IMR-90 (cell line): ENCODE measurements at regions not wholly inside any gene's neighbourhood (a gene's known extent, or its start where the extent isn't known, plus 50 kb on each side); places are given as distances from the start of the nearest gene placed in this dataset.

Experiments
- ATAC-seq: fragments of 200-7000 bp; cut with Tn5 transposase; 2 replicates; pipeline ENCODE4 v1.9.1; 2020; ENCODE audit warnings: low read depth, mild to moderate bottlenecking, moderate library complexity
- BruUV-seq: library from RNA; stranded (reverse); fragments of 400-500 nt; replicated peaks from 2 replicates; lab custom pipeline; 2021; lab: Mats Ljungman, UMichigan
- CTCF ChIA-PET: fragments of 300-600 bp; formaldehyde crosslinking; extraction: SDS; loops from one replicate; lab custom pipeline; 2021; ENCODE audit warnings: antibody characterized with exemption; lab: Yijun Ruan, JAX
- POLR2A ChIA-PET: fragments of 300-600 bp; sonication (Branson Sonifier 250); formaldehyde crosslinking; loops from one replicate; lab custom pipeline; 2022; ENCODE audit warnings: antibody characterized with exemption; ENCODE audit not compliant: unreplicated experiment; lab: Charles Lee
- DNase-seq: peaks from one replicate; pipeline ENCODE4 v3.0.0; 2013
- H2AFZ ChIP-seq: replicated peaks from 2 replicates; pipeline ENCODE3; 2013; ENCODE audit warnings: low read length, mild to moderate bottlenecking; ENCODE audit not compliant: poor library complexity
- H2AK5ac ChIP-seq: 2 replicates; pipeline ENCODE4 v1.6.1; 2013; ENCODE audit warnings: low read depth, low read length, inconsistent platforms
- H2AK9ac ChIP-seq: replicated peaks from 2 replicates; pipeline ENCODE3; 2013; ENCODE audit warnings: mild to moderate bottlenecking, low read depth, low read length, moderate library complexity; ENCODE audit not compliant: poor library complexity
- H2BK120ac ChIP-seq: 2 replicates; pipeline ENCODE4 v1.6.1; 2013; ENCODE audit warnings: low read depth, low read length, inconsistent platforms
- H2BK15ac ChIP-seq: 3 replicates; pipeline ENCODE4 v1.6.1; 2013; ENCODE audit warnings: low read depth, low read length, inconsistent platforms
- H2BK20ac ChIP-seq: 2 replicates; pipeline ENCODE4 v1.6.1; 2013; ENCODE audit warnings: low read depth, mild to moderate bottlenecking, inconsistent platforms, low read length, moderate library complexity
- H2BK5ac ChIP-seq: 2 replicates; pipeline ENCODE4 v1.6.1; 2013; ENCODE audit warnings: mild to moderate bottlenecking, low read depth, low read length, inconsistent platforms; ENCODE audit not compliant: poor library complexity, severe bottlenecking
- H3K14ac ChIP-seq: replicated peaks from 2 replicates; pipeline ENCODE4 v1.6.1; 2013; ENCODE audit warnings: low read depth, low read length, inconsistent platforms
- H3K18ac ChIP-seq: 2 replicates; pipeline ENCODE4 v1.6.1; 2013; ENCODE audit warnings: low read depth, low read length, control low read depth
- H3K23ac ChIP-seq: 2 replicates; pipeline ENCODE4 v1.6.1; 2013; ENCODE audit warnings: low read depth, low read length, inconsistent platforms
- H3K27ac ChIP-seq: 2 replicates; pipeline ENCODE4 v1.5.1; 2013; ENCODE audit warnings: mild to moderate bottlenecking, control low read depth, low read length; ENCODE audit not compliant: insufficient read depth
- H3K27me3 ChIP-seq: 2 replicates; pipeline ENCODE4 v1.6.1; 2013; ENCODE audit warnings: low read length; ENCODE audit not compliant: control insufficient read depth, insufficient read depth
- H3K36me3 ChIP-seq: 2 replicates; pipeline ENCODE4 v1.6.1; 2013; ENCODE audit warnings: low read length, mixed read lengths; ENCODE audit not compliant: control insufficient read depth, insufficient read depth
- H3K4ac ChIP-seq: 2 replicates; pipeline ENCODE4 v1.6.1; 2013; ENCODE audit warnings: low read depth, low read length, inconsistent platforms
- H3K4me1 ChIP-seq: 2 replicates; pipeline ENCODE4 v1.6.1; 2013; ENCODE audit warnings: low read length, mixed read lengths; ENCODE audit not compliant: control insufficient read depth, insufficient read depth
- H3K4me2 ChIP-seq: 2 replicates; pipeline ENCODE4 v1.6.1; 2013; ENCODE audit warnings: low read depth, mild to moderate bottlenecking, control low read depth, low read length, moderate library complexity
- H3K4me3 ChIP-seq: 2 replicates; pipeline ENCODE4 v1.5.1; 2013; ENCODE audit warnings: low read depth, mild to moderate bottlenecking, control low read depth, low read length, moderate library complexity; ENCODE audit not compliant: insufficient read depth
- H3K56ac ChIP-seq: 2 replicates; pipeline ENCODE4 v1.6.1; 2013; ENCODE audit warnings: low read length, inconsistent platforms; ENCODE audit not compliant: insufficient read depth; ENCODE audit errors: extremely low read depth
- H3K79me1 ChIP-seq, 2 experiments: 2 replicates each; pipeline ENCODE4 v1.6.1; 2013; ENCODE audit warnings: low read length in 2 of 2, inconsistent platforms in 1 of 2, low read depth in 1 of 2
- H3K9ac ChIP-seq: 2 replicates; pipeline ENCODE4 v1.6.1; 2013; ENCODE audit warnings: low read depth, low read length, control low read depth
- H3K9me1 ChIP-seq: 2 replicates; pipeline ENCODE4 v1.6.1; 2013; ENCODE audit warnings: low read length, inconsistent platforms; ENCODE audit not compliant: insufficient read depth
- H3K9me3 ChIP-seq: 2 replicates; pipeline ENCODE4 v1.6.1; 2013; ENCODE audit warnings: low read length; ENCODE audit not compliant: control insufficient read depth, insufficient read depth
- H4K20me1 ChIP-seq: 2 replicates; pipeline ENCODE4 v1.6.1; 2013; ENCODE audit warnings: low read length, inconsistent platforms; ENCODE audit not compliant: insufficient read depth
- H4K5ac ChIP-seq: 2 replicates; pipeline ENCODE4 v1.6.1; 2013; ENCODE audit warnings: mild to moderate bottlenecking, low read depth, low read length, control low read depth
- H4K8ac ChIP-seq, 2 experiments: 2 replicates each; pipeline ENCODE4 v1.6.1; 2013; ENCODE audit warnings: low read depth in 2 of 2, low read length in 2 of 2, control low read depth in 1 of 2, inconsistent platforms in 1 of 2
- H4K91ac ChIP-seq: 2 replicates; pipeline ENCODE4 v1.6.1; 2013; ENCODE audit warnings: low read depth, low read length, inconsistent platforms; ENCODE audit not compliant: insufficient read depth
- BHLHE40 ChIP-seq: fragments of 150-350 bp; IDR thresholded peaks from 2 replicates; pipeline ENCODE4 v1.6.1; 2016; ENCODE audit warnings: mild to moderate bottlenecking, low read depth, low read length
- CEBPB ChIP-seq: IDR thresholded peaks from 2 replicates; pipeline ENCODE4 v1.6.1; 2012; ENCODE audit warnings: low read depth, low read length, improper control_type of control experiment
- CHD1 ChIP-seq: IDR thresholded peaks from 2 replicates; pipeline ENCODE4 v1.6.1; 2012; ENCODE audit warnings: low read depth, low read length, improper control_type of control experiment
- CTCF ChIP-seq: conservative IDR thresholded peaks from 2 replicates; pipeline ENCODE4 v1.5.1; 2012; ENCODE audit warnings: mild to moderate bottlenecking, low read depth, low read length, improper control_type of control experiment
- ELK1 ChIP-seq: fragments of 150-350 bp; IDR thresholded peaks from 2 replicates; pipeline ENCODE4 v1.6.1; 2016; ENCODE audit warnings: low read depth, mild to moderate bottlenecking, low read length, moderate library complexity, borderline replicate concordance
- FOS ChIP-seq: fragments of 150-350 bp; IDR thresholded peaks from 2 replicates; pipeline ENCODE4 v1.6.1; 2016; ENCODE audit warnings: low read depth, low read length
- MAFK ChIP-seq: IDR thresholded peaks from 2 replicates; pipeline ENCODE4 v1.6.1; 2012; ENCODE audit warnings: low read depth, low read length, improper control_type of control experiment
- MAZ ChIP-seq: IDR thresholded peaks from 2 replicates; pipeline ENCODE4 v1.6.1; 2012; ENCODE audit warnings: low read depth, mild to moderate bottlenecking, low read length, improper control_type of control experiment, moderate library complexity, borderline replicate concordance
- MXI1 ChIP-seq: IDR thresholded peaks from 2 replicates; pipeline ENCODE4 v1.6.1; 2012; ENCODE audit warnings: low read depth, mild to moderate bottlenecking, low read length, moderate library complexity, borderline replicate concordance
- NFE2L2 ChIP-seq: fragments of 150-350 bp; IDR thresholded peaks from 2 replicates; pipeline ENCODE4 v1.6.1; 2016; ENCODE audit warnings: low read depth, mild to moderate bottlenecking, low read length
- POLR2A ChIP-seq: IDR thresholded peaks from 2 replicates; pipeline ENCODE4 v1.6.1; 2012; ENCODE audit warnings: mild to moderate bottlenecking, low read depth, low read length
- RAD21 ChIP-seq: IDR thresholded peaks from 2 replicates; pipeline ENCODE4 v1.6.1; 2012; ENCODE audit warnings: low read length, improper control_type of control experiment
- RCOR1 ChIP-seq: IDR thresholded peaks from 2 replicates; pipeline ENCODE4 v1.6.1; 2012; ENCODE audit warnings: mild to moderate bottlenecking, low read length, improper control_type of control experiment; ENCODE audit not compliant: insufficient replicate concordance
- RFX5 ChIP-seq: IDR thresholded peaks from 2 replicates; pipeline ENCODE4 v1.8.0; 2012; ENCODE audit warnings: low read depth, mild to moderate bottlenecking, low read length, moderate library complexity
- SMC3 ChIP-seq: fragments of 150-350 bp; IDR thresholded peaks from 2 replicates; pipeline ENCODE4 v1.6.1; 2016; ENCODE audit warnings: low read depth, mild to moderate bottlenecking, antibody characterized with exemption, low read length, moderate library complexity
- USF2 ChIP-seq: fragments of 150-350 bp; IDR thresholded peaks from 2 replicates; pipeline ENCODE4 v1.6.1; 2017; ENCODE audit warnings: mild to moderate bottlenecking, antibody characterized with exemption, low read length, low read depth
- dilution Hi-C: fragments of 300-500 bp; cut with HindIII; formaldehyde crosslinking; loops from one replicate; pipeline ENCODE4 v1.14.3; 2018; ENCODE audit warnings: low sequenced_read_pairs; ENCODE audit not compliant: unreplicated experiment
- in situ Hi-C: fragments of 300-500 bp; cut with MboI; formaldehyde crosslinking; loops from 3 replicates; pipeline ENCODE4 v1.14.3; 2019; ENCODE audit warnings: low sequenced_read_pairs, inconsistent platforms, mixed read lengths
- intact Hi-C: fragments of 100-400 bp; cut with micrococcal nuclease; formaldehyde crosslinking; loops from 2 replicates; pipeline ENCODE4 v1.10.0; 2022

GRCh38 chr3:98999675-99000074 lies 98.2 kb upstream of the DCBLD2 start:
- H3K18ac ChIP-seq = no peak overlapping the region
- H4K8ac ChIP-seq = no peak overlapping the region
- no peak overlapping the region for H2BK15ac ChIP-seq
- no peaks in the 10 kb centered on the region for H3K79me1 ChIP-seq
- no peak overlapping the region for H3K56ac ChIP-seq
- no peaks in the 10 kb centered on the region for H3K27me3 ChIP-seq
- H4K91ac ChIP-seq = no peak overlapping the region
- no peak overlapping the region for H3K23ac ChIP-seq
- H3K4me1 ChIP-seq = no peaks in the 10 kb centered on the region
- H2AK9ac ChIP-seq = no peak overlapping the region
- no peak overlapping the region for H3K4me2 ChIP-seq
- H3K36me3 ChIP-seq = no peaks in the 10 kb centered on the region
- no peak overlapping the region for H4K5ac ChIP-seq
- no peak overlapping the region for H3K4me3 ChIP-seq
- H3K14ac ChIP-seq = no peak overlapping the region
- no peak overlapping the region for H3K4ac ChIP-seq
- no peaks in the 10 kb centered on the region for H3K9me3 ChIP-seq
- H2BK120ac ChIP-seq = no peak overlapping the region
- TF ChIP-seq NFE2L2 (no peak), RFX5 (no peak), CTCF (no peak), RAD21 (no peak), MAZ (no peak), ELK1 (no peak), CEBPB (no peak), FOS (no peak), RCOR1 (no peak), CHD1 (no peak), USF2 (no peak), MXI1 (no peak), POLR2A (no peak), MAFK (no peak), BHLHE40 (no peak), SMC3 (no peak)
- no peak overlapping the region for H2AK5ac ChIP-seq
- no peak overlapping the region for H2BK5ac ChIP-seq
- CTCF ChIA-PET = interaction anchor here (1.0 to 1.7 kb wide), 2 partner anchors 182 to 397 kb away, joined by 3 to 5 read pairs; no protein-coding TSS in a partner anchor
- no peak for ATAC-seq
- no peak overlapping the region for H3K27ac ChIP-seq
- dilution Hi-C loops (loop anchor here (25.0 kb wide), 1 partner anchor 763 kb away; no protein-coding TSS in a partner anchor), intact Hi-C loops (no loop called here), in situ Hi-C loops (no loop called here)
- H2AFZ ChIP-seq = no peak overlapping the region
- no peaks in the 10 kb centered on the region for H3K9me1 ChIP-seq
- H3K9ac ChIP-seq = no peak overlapping the region
- no TSS peak for BruUV-seq
- no peak overlapping the region for H2BK20ac ChIP-seq
- POLR2A ChIA-PET = no interaction called here
- H4K20me1 ChIP-seq = no peaks in the 10 kb centered on the region
- DNase-seq = no peak
